ENCODE measurements at regions not wholly inside any gene's neighbourhood (a gene's known extent, or its start where the extent isn't known, plus 50 kb on each side); places are given as distances from the start of the nearest gene placed in this dataset.
"Not testable (repeated sequence)": the region's sequence is repeated elsewhere in the genome, so short reads cannot be mapped to it uniquely, and the experiment has no call there.

GRCh38 chr16:21513812-21514473, 85.4 kb upstream of the METTL9 start:
- 85% methylated on average over 18 of the region's 18 CpGs for WGBS
- H3K4me3 ChIP-seq (ENCODE audit: low read depth in 1 of 3, low read length in 3 of 3); H3K36me3 ChIP-seq (ENCODE audit: control insufficient read depth in 4 of 4, insufficient read depth in 3 of 4, low read depth in 1 of 4, low read length in 3 of 4); H3K27ac ChIP-seq (ENCODE audit: low read depth in 1 of 2, low read length in 2 of 2); H3K27me3 ChIP-seq (ENCODE audit: control insufficient read depth in 4 of 4, insufficient read depth in 4 of 4, low read length in 3 of 4); H3K9ac ChIP-seq (ENCODE audit: low read depth in 1 of 2, low read length in 2 of 2); H3K9me3 ChIP-seq (ENCODE audit: control insufficient read depth in 4 of 4, low read length in 3 of 4): not testable (repeated sequence)
- peak; percentile 43 for DNase-seq (ENCODE audit: low spot score)
- TF ChIP-seq NR2F2 (IDR thresholded peaks at IDR 0.05), result peak; percentile 39
- peaks cover 12 to 36% (median 25%) of the 10 kb centered on the region in 4 donors for H3K4me1 ChIP-seq (ENCODE audit: control insufficient read depth in 4 of 4, insufficient read depth in 4 of 4, low read length in 3 of 4)

- H3K4me1 ChIP-seq (ENCODE audit: control insufficient read depth in 4 of 4, insufficient read depth in 4 of 4, low read length in 3 of 4), result peaks cover 12 to 34% (median 22%) of the 10 kb centered on the region in 4 donors
- not testable (repeated sequence) for H3K9me3 ChIP-seq (ENCODE audit: control insufficient read depth in 4 of 4, low read length in 3 of 4); DNase-seq (ENCODE audit: low spot score); H3K36me3 ChIP-seq (ENCODE audit: control insufficient read depth in 4 of 4, insufficient read depth in 3 of 4, low read depth in 1 of 4, low read length in 3 of 4); H3K27ac ChIP-seq (ENCODE audit: low read depth in 1 of 2, low read length in 2 of 2); H3K9ac ChIP-seq (ENCODE audit: low read depth in 1 of 2, low read length in 2 of 2); H3K27me3 ChIP-seq (ENCODE audit: control insufficient read depth in 4 of 4, insufficient read depth in 4 of 4, low read length in 3 of 4); H3K4me3 ChIP-seq (ENCODE audit: low read depth in 1 of 3, low read length in 3 of 3)
- 88% methylated on average over 14 of the region's 14 CpGs for WGBS
Observed at GRCh38 chr16:21514474-21514840, 84.9 kb upstream of the METTL9 start.

GRCh38 chr16:21516705-21517040, 82.7 kb upstream of the METTL9 start:
- peaks cover 12 to 27% (median 18%) of the 10 kb centered on the region in 4 donors for H3K4me1 ChIP-seq (ENCODE audit: control insufficient read depth in 4 of 4, insufficient read depth in 4 of 4, low read length in 3 of 4)
- 71% methylated on average over 8 of the region's 9 CpGs for WGBS
- not testable (repeated sequence) for H3K27me3 ChIP-seq (ENCODE audit: control insufficient read depth in 4 of 4, insufficient read depth in 4 of 4, low read length in 3 of 4); H3K27ac ChIP-seq (ENCODE audit: low read depth in 1 of 2, low read length in 2 of 2); H3K36me3 ChIP-seq (ENCODE audit: control insufficient read depth in 4 of 4, insufficient read depth in 3 of 4, low read depth in 1 of 4, low read length in 3 of 4); H3K9me3 ChIP-seq (ENCODE audit: control insufficient read depth in 4 of 4, low read length in 3 of 4); DNase-seq (ENCODE audit: low spot score); H3K9ac ChIP-seq (ENCODE audit: low read depth in 1 of 2, low read length in 2 of 2); H3K4me3 ChIP-seq (ENCODE audit: low read depth in 1 of 3, low read length in 3 of 3)

GRCh38 chr16:21517263-21517662, 82.1 kb upstream of the METTL9 start:
- 90% methylated on average over 10 of the region's 10 CpGs for WGBS
- not testable (repeated sequence) for H3K9ac ChIP-seq (ENCODE audit: low read depth in 1 of 2, low read length in 2 of 2); H3K4me3 ChIP-seq (ENCODE audit: low read depth in 1 of 3, low read length in 3 of 3); H3K27ac ChIP-seq (ENCODE audit: low read depth in 1 of 2, low read length in 2 of 2); H3K36me3 ChIP-seq (ENCODE audit: control insufficient read depth in 4 of 4, insufficient read depth in 3 of 4, low read depth in 1 of 4, low read length in 3 of 4); H3K27me3 ChIP-seq (ENCODE audit: control insufficient read depth in 4 of 4, insufficient read depth in 4 of 4, low read length in 3 of 4); DNase-seq (ENCODE audit: low spot score); H3K9me3 ChIP-seq (ENCODE audit: control insufficient read depth in 4 of 4, low read length in 3 of 4)
- peaks cover 10 to 21% (median 13%) of the 10 kb centered on the region in 4 donors for H3K4me1 ChIP-seq (ENCODE audit: control insufficient read depth in 4 of 4, insufficient read depth in 4 of 4, low read length in 3 of 4)

- WGBS, result 3% methylated on average over 50 of the region's 52 CpGs
- H3K9me3 ChIP-seq (ENCODE audit: control insufficient read depth in 4 of 4, low read length in 3 of 4); H3K4me1 ChIP-seq (ENCODE audit: control insufficient read depth in 4 of 4, insufficient read depth in 4 of 4, low read length in 3 of 4); H3K27me3 ChIP-seq (ENCODE audit: control insufficient read depth in 4 of 4, insufficient read depth in 4 of 4, low read length in 3 of 4); H3K36me3 ChIP-seq (ENCODE audit: control insufficient read depth in 4 of 4, insufficient read depth in 3 of 4, low read depth in 1 of 4, low read length in 3 of 4): not testable (repeated sequence)
- peak; percentile 40 for DNase-seq (ENCODE audit: low spot score)
- Histone ChIP-seq H3K9ac (ENCODE audit: low read depth in 1 of 2, low read length in 2 of 2) (peak overlapping the region; percentile 37 to 74), H3K4me3 (ENCODE audit: low read depth in 1 of 3, low read length in 3 of 3) (peak overlapping the region; percentile 69 to 78 (median 69)), H3K27ac (ENCODE audit: low read depth in 1 of 2, low read length in 2 of 2) (peak overlapping the region; percentile 28 to 52)
Observed at GRCh38 chr16:21519361-21520133, 79.8 kb upstream of the METTL9 start.

All from liver (tissue), 7 donors.